Fibroblast of the aortic adventitia (primary cell): ENCODE measurements at regions not wholly inside any gene's neighbourhood (a gene's known extent, or its start where the extent isn't known, plus 50 kb on each side); places are given as distances from the start of the nearest gene placed in this dataset.

ENCODE experiments used
- DNase-seq: peaks from one replicate; pipeline ENCODE4 v3.0.0-alpha.2; 2010; ENCODE audit warnings: low read depth
- H3K4me3 ChIP-seq: 2 replicates; pipeline ENCODE4 v1.5.1; 2011; ENCODE audit warnings: low read depth, mild to moderate bottlenecking, control low read depth, low read length, moderate library complexity
- TF ChIP-seq, protein P1 (sequence below): IDR thresholded peaks from 2 replicates; pipeline ENCODE4 v1.5.1; 2011; ENCODE audit warnings: mild to moderate bottlenecking, low read length, control low read depth, inconsistent platforms; ENCODE audit not compliant: insufficient read depth

DNA sequence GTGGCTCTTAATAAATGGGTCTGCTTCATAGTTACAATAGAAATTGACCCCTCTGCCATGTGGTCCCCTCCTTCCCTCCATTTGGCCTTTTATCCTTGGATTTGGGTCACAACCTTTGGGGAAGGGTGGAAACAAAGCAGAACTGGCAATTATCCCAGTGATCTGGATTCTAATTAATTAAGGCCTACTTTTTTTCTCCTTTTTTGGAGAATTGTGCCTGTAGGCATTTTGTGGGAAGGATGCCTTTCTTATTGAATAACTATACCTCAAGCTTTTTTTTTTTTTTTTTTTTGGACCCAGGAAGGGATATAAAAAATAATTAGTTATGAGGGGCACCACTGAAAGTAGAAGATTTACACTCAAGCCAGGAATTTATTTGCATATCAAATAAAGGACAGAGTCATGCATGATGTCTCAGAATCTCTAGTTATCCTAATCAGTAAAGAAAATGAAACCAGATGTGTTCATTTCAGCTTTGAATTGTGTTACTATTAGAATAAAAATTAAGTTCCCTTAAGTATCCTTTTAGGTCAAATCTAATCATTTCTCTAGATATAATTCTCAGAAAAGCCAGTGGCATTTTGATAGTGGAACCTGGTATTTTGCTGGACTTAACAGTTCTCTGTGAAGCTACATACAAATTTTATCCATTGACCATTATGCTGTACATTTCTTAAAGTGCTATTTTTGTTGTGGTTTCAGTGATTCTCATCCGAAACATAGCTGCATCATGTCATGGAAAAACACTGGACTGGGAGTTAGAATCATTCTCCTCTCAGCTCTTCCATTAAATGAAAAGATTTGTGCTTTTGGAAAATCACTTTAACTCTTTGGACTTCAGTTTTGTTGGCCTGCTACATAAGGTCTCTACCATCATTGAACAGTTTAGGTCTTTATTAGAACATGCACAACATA lies 129.3 kb downstream of the KCNRG start:
- H3K4me3 ChIP-seq: no peak overlapping the region
- TF ChIP-seq, protein P1, sequence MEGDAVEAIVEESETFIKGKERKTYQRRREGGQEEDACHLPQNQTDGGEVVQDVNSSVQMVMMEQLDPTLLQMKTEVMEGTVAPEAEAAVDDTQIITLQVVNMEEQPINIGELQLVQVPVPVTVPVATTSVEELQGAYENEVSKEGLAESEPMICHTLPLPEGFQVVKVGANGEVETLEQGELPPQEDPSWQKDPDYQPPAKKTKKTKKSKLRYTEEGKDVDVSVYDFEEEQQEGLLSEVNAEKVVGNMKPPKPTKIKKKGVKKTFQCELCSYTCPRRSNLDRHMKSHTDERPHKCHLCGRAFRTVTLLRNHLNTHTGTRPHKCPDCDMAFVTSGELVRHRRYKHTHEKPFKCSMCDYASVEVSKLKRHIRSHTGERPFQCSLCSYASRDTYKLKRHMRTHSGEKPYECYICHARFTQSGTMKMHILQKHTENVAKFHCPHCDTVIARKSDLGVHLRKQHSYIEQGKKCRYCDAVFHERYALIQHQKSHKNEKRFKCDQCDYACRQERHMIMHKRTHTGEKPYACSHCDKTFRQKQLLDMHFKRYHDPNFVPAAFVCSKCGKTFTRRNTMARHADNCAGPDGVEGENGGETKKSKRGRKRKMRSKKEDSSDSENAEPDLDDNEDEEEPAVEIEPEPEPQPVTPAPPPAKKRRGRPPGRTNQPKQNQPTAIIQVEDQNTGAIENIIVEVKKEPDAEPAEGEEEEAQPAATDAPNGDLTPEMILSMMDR: no peak
- peak; percentile 28 for DNase-seq

- no peak for DNase-seq
- TF ChIP-seq, protein P1: no peak
- H3K4me3 ChIP-seq: no peak overlapping the region
These were observed 134.0 kb downstream of the KCNRG start for GRCh38 chr13:50149214-50149613.

DNA sequence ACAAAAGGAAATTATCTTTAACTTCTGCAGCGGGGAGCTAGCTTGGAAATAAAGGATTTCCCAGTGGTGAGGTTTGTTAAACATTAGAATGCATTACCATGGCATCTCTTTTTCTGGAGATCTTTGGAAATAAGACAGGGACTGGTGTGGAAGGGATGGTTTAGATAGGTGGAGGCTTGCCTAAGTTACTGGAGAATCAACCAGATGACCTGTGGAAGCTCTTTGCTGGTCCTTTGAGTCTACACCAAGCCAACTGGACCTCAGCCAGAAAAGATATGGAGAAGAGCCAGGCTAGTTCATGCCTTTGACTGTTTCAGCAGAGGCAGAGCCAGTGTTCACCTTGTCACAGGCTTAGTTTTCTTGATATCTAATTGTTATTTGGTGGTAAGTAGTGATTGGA lies 134.7 kb downstream of the KCNRG start:
- no peak overlapping the region for H3K4me3 ChIP-seq
- TF ChIP-seq, protein P1: no peak
- peak; percentile 53 for DNase-seq

DNA sequence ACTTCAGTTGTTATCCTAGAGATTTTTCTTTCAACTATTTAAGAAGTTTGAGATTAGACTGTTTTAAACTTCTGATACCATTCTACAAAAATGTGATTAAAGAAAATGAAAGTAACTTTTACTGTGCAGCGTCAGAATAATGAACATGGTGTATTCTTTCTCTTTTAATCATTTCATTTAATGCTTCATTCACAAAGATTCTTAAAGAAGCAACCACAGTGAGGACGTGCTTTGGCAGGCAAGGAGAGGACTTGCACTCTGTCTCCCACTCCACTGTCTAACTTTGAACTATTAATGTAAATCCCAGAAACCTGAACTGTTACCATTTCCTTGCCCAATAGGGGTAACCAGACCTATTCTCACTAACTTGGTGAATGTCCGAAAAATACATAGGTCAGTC lies 137.0 kb downstream of the KCNRG start:
- TF ChIP-seq, protein P1: no peak
- peak; percentile 35 for DNase-seq
- peak overlapping the region; percentile 38 for H3K4me3 ChIP-seq

DNA sequence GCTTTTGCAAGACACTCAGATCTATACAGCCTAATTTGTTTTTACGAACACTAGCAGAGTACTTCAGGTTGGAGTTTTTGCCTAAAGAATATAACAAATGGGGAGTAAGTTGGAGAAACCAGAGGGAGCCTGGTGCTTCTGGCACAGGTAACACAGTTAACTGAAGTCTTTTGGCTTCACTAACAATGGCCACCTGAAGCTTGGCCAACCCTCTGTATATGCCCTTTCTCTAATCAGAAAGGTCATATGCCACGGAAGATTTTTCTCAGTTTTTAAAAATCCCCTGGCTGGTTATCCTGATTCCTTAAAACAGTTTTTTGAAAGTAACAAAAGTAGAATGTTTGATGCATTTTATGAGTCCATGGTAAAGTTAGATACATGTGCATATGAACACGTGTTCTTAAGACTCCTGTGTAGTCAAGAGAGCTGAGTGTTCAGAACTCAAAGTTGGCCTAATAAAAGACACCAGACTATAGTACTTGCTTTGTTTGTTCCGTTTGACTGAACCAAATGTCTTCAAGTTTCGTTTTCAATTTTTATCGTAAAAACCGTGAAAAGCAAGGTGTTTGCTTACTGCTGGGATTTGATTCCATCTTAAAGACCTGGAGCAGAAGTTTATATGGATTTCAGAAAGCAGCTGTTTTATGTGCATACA lies 137.5 kb downstream of the KCNRG start:
- DNase-seq: no peak
- H3K4me3 ChIP-seq: no peak overlapping the region
- TF ChIP-seq, protein P1: no peak

DNA sequence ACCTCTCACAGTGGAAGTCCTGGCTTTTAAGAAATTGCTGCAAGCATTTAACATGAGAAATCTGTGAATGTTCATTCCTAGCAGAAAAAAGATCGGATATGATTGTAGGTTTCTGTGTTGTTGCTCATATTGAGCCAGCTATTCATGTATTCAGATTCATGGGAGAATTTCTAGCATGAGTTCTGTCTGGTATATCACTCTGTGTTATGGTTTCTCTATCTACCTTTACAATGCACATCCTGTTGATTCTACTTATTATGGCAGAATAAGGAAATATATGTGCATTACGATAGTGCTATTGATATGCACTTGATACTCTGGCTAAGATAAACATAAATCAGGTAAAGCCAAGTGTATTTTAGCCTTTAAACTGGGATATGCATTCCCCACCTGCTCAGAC lies 138.2 kb downstream of the KCNRG start:
- DNase-seq: no peak
- H3K4me3 ChIP-seq: no peak overlapping the region
- TF ChIP-seq, protein P1: no peak
